HEK293T (cell line): ENCODE measurements at regions not wholly inside any gene's neighbourhood (a gene's known extent, or its start where the extent isn't known, plus 50 kb on each side); places are given as distances from the start of the nearest gene placed in this dataset.
A peak's percentile ranks its signal among the peaks of the same experiment; 100 is the strongest.
"Not testable (repeated sequence)": the region's sequence is repeated elsewhere in the genome, so short reads cannot be mapped to it uniquely, and the experiment has no call there.

Experiments used
- CTCF ChIA-PET: fragments of 350-600 bp; formaldehyde crosslinking; extraction: SDS; loops from one replicate; lab custom pipeline; 2021; ENCODE audit warnings: antibody characterized with exemption, inconsistent platforms; lab: Yijun Ruan, JAX
- POLR2A ChIA-PET: fragments of 350-600 bp; formaldehyde crosslinking; extraction: SDS; loops from one replicate; lab custom pipeline; 2020; ENCODE audit warnings: antibody characterized with exemption, inconsistent platforms; lab: Yijun Ruan, JAX
- DNase-seq: peaks from one replicate; pipeline ENCODE4 v3.0.0; 2012; ENCODE audit warnings: mixed read lengths; ENCODE audit errors: extremely low spot score
- ARNT ChIP-seq: fragments of 450-650 bp; IDR thresholded peaks from 2 replicates; pipeline ENCODE4 v1.6.1; 2017; ENCODE audit warnings: mild to moderate bottlenecking
- BHLHE40 ChIP-seq: fragments of 450-650 bp; IDR thresholded peaks from 2 replicates; pipeline ENCODE4 v1.6.1; 2016; ENCODE audit warnings: mild to moderate bottlenecking, moderate library complexity, borderline replicate concordance
- CTBP1 ChIP-seq: fragments of 450-650 bp; IDR thresholded peaks from 2 replicates; pipeline ENCODE4 v1.6.1; 2016; ENCODE audit warnings: borderline replicate concordance
- ELF4 ChIP-seq: fragments of 450-650 bp; IDR thresholded peaks from 2 replicates; pipeline ENCODE4 v1.6.1; 2017; ENCODE audit warnings: antibody characterized with exemption
- FOXA1 ChIP-seq: fragments of 450-650 bp; IDR thresholded peaks from 2 replicates; pipeline ENCODE4 v1.6.1; 2016; ENCODE audit warnings: mild to moderate bottlenecking
- FOXK2 ChIP-seq: fragments of 450-650 bp; IDR thresholded peaks from 2 replicates; pipeline ENCODE4 v1.6.1; 2016; ENCODE audit warnings: mild to moderate bottlenecking
- FOXM1 ChIP-seq: fragments of 450-650 bp; IDR thresholded peaks from 2 replicates; pipeline ENCODE4 v1.6.1; 2017; ENCODE audit warnings: mild to moderate bottlenecking, borderline replicate concordance
- HDGF ChIP-seq: fragments of 450-650 bp; IDR thresholded peaks from 2 replicates; pipeline ENCODE4 v1.6.1; 2017; ENCODE audit warnings: antibody characterized with exemption, borderline replicate concordance
- L3MBTL2 ChIP-seq: fragments of 450-650 bp; conservative IDR thresholded peaks from 2 replicates; pipeline ENCODE4 v1.6.1; 2016; ENCODE audit warnings: mild to moderate bottlenecking
- LEF1 ChIP-seq: fragments of 450-650 bp; IDR thresholded peaks from 2 replicates; pipeline ENCODE4 v1.6.1; 2017; ENCODE audit warnings: mild to moderate bottlenecking, borderline replicate concordance
- NFRKB ChIP-seq: fragments of 450-650 bp; IDR thresholded peaks from 2 replicates; pipeline ENCODE4 v1.6.1; 2016; ENCODE audit warnings: mild to moderate bottlenecking, moderate library complexity
- SP1 ChIP-seq: fragments of 450-650 bp; IDR thresholded peaks from 2 replicates; pipeline ENCODE4 v1.6.1; 2017
- SUZ12 ChIP-seq: fragments of 450-650 bp; IDR thresholded peaks from 2 replicates; pipeline ENCODE4 v1.6.1; 2016; ENCODE audit warnings: mild to moderate bottlenecking
- TARDBP ChIP-seq: fragments of 450-650 bp; IDR thresholded peaks from 2 replicates; pipeline ENCODE4 v1.6.1; 2016
- ZNF384 ChIP-seq: fragments of 450-650 bp; IDR thresholded peaks from 2 replicates; pipeline ENCODE4 v1.6.1; 2016
- TF ChIP-seq, protein P1 (sequence below): fragments of 450-650 bp; IDR thresholded peaks from 2 replicates; pipeline ENCODE4 v1.6.1; 2016

DNA sequence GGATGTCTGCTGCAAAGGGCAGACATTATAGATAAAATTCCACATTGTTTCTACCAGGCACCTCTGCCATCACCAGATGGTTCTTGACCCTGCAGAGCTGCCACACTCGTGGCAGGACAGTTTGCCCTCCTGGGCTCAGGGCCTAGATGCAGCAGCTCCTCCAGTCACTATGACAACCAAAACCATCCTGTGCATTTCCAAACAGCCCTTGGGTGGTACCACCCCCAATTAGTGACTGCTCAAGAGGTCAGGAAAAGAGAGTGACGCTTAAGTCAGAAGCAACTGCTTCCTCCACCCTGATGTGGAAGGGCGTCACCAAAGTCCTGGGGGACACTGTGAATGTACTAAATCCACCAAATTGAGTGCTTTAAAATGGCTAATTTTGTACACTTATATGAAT lies 109.2 kb downstream of the C16orf95 start:
- TF ChIP-seq HDGF (no peak), ZNF384 (no peak), LEF1 (no peak), SUZ12 (no peak), FOXA1 (no peak), TARDBP (no peak)
- CTCF ChIA-PET: no interaction called here
- no peak for DNase-seq
- POLR2A ChIA-PET: no interaction called here

DNA sequence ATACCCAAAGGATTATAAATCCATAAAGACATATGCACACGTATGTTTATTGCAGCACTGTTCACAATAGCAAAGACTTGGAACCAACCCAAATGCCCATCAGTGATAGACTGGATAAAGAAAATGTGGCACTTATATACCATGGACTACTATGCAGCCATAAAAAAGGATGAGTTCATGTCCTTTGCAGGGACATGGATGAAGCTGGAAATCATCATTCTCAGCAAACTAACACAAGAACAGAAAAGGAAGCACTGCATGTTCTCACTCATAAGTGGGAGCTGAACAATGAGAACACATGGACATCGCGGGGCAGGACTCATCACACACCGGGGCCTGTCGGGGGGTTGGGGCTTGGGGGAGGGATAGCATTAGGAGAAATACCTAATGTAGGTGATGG lies 108.2 kb downstream of the C16orf95 start:
- CTCF ChIA-PET, POLR2A ChIA-PET, DNase-seq: not testable (repeated sequence)

- 0 out of 2 replicates have a peak, but pooled peaks have one; percentile 20 for TF ChIP-seq CTBP1
- TF ChIP-seq SUZ12: no peak
- TF ChIP-seq L3MBTL2: no peak
- TF ChIP-seq SP1: no peak
- TF ChIP-seq NFRKB: no peak
- TF ChIP-seq FOXA1: no peak
- TF ChIP-seq FOXM1: no peak
- ChIA-PET CTCF (no interaction called here), POLR2A (no interaction called here)
- no peak for DNase-seq
Measured at GRCh38 chr16:87209808-87210512, 107.2 kb downstream of the C16orf95 start.

- POLR2A ChIA-PET: no interaction called here
- CTCF ChIA-PET: no interaction called here
- no peak for TF ChIP-seq TARDBP
- no peak for TF ChIP-seq NFRKB
- no peak for TF ChIP-seq FOXK2
- TF ChIP-seq SUZ12: no peak
- TF ChIP-seq ZNF384: no peak
- no peak for TF ChIP-seq ARNT
- TF ChIP-seq FOXM1: no peak
- TF ChIP-seq, protein P1, sequence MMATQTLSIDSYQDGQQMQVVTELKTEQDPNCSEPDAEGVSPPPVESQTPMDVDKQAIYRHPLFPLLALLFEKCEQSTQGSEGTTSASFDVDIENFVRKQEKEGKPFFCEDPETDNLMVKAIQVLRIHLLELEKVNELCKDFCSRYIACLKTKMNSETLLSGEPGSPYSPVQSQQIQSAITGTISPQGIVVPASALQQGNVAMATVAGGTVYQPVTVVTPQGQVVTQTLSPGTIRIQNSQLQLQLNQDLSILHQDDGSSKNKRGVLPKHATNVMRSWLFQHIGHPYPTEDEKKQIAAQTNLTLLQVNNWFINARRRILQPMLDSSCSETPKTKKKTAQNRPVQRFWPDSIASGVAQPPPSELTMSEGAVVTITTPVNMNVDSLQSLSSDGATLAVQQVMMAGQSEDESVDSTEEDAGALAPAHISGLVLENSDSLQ: no peak
- TF ChIP-seq FOXA1: no peak
- no peak for TF ChIP-seq SP1
- no peak for TF ChIP-seq BHLHE40
- no peak for TF ChIP-seq L3MBTL2
- no peak for TF ChIP-seq HDGF
- TF ChIP-seq CTBP1: no peak
- no peak for TF ChIP-seq LEF1
- no peak for TF ChIP-seq ELF4
- DNase-seq: no peak
Measured at GRCh38 chr16:87210894-87211293, 106.3 kb downstream of the C16orf95 start.

GRCh38 chr16:87212026-87212425 lies 105.2 kb downstream of the C16orf95 start:
- no peak for DNase-seq
- CTCF ChIA-PET: no interaction called here

DNA sequence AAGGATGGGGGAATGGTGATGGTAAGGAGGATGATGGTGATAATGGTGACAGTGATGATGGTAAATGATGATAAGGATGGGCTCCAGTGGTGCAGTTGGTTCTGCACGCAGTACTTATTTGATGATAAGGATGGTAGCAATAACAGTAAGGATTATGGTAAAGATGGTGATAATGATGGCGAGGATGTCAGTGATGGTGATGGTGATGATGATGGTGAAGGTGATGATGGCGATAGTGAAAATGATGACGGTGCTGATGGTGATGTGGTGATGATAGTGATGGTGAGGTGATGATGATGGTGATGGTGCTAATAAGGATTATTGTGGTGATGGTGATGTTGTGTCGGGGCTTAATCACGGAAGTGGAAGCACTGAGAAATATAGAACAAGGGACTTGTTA lies 103.7 kb downstream of the C16orf95 start:
- ChIA-PET POLR2A (no interaction called here), CTCF (interaction anchor here (0.9 kb wide), 1 partner anchor 10 kb away, joined by 3 read pairs; no protein-coding TSS in a partner anchor)
- no peak for DNase-seq
- TF ChIP-seq SP1: no peak
- no peak for TF ChIP-seq CTBP1
- TF ChIP-seq FOXM1: no peak

More at GRCh38 chr16:87212026-87212425, 105.2 kb downstream of the C16orf95 start:
- TF ChIP-seq ZNF384 (no peak), LEF1 (no peak), FOXK2 (no peak)
- TF ChIP-seq, protein P1: no peak
- POLR2A ChIA-PET: no interaction called here

DNA sequence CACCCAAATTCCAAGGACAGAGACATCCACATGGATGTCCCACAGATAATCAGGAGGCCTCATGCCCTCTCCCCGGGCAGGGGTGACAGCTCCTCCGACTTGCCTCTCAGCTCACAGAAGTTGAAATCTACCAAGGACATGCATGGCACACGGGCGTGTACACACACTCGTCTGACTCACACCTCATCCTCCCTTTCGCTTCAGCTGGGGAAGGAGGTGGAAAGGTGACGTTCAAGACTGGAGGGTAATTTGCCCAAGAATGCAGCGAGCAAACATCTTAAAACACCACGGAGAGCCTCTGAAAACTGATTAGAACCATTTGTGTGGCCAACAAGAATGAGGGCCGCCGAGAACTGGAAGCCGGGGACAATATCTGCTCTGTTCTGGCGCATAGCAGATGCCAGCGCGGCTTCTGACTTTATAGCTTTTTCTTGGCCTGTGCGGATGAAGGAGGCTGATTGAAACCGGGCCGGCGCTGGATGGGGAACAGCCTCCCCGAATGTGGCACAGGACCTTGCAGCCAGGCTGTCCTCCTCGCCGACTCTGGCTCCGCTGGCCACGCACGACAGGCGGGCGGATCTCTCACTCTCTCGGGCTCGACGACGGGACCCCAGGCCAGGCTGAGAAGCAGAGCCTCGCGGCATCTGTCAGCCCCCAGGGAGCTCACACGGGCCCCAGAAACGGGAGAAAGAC lies 100.9 kb downstream of the C16orf95 start:
- TF ChIP-seq, protein P1: no peak
- TF ChIP-seq L3MBTL2 (no peak), BHLHE40 (no peak), FOXK2 (no peak), TARDBP (no peak), NFRKB (no peak), ZNF384 (no peak), SP1 (no peak), HDGF (no peak), CTBP1 (no peak), LEF1 (no peak), FOXM1 (no peak), FOXA1 (no peak)
- no peak for DNase-seq
- POLR2A ChIA-PET: no interaction called here
- CTCF ChIA-PET: no interaction called here
